GM19035 (cell line): ENCODE measurements at regions not wholly inside any gene's neighbourhood (a gene's known extent, or its start where the extent isn't known, plus 50 kb on each side); places are given as distances from the start of the nearest gene placed in this dataset.
"Not testable (repeated sequence)": the region's sequence is repeated elsewhere in the genome, so short reads cannot be mapped to it uniquely, and the experiment has no call there.

Experiments
- ATAC-seq: cut with Tn5 transposase; IDR thresholded peaks from one replicate; pipeline ENCODE4 v1.9.1; 2021; ENCODE audit not compliant: unreplicated experiment

GRCh38 chr9:75531588-75531987 lies 358.9 kb upstream of the PCSK5 start:
- no peak for ATAC-seq

- no peak for ATAC-seq
Measured at GRCh38 chr9:75532233-75533050, 358.0 kb upstream of the PCSK5 start.

GRCh38 chr9:75539523-75539922 lies 350.9 kb upstream of the PCSK5 start:
- ATAC-seq, result no peak

- ATAC-seq, result no peak
Measured at GRCh38 chr9:75540185-75540584, 350.3 kb upstream of the PCSK5 start.

- no peak for ATAC-seq
Measured at GRCh38 chr9:75541734-75542133, 348.7 kb upstream of the PCSK5 start.

- no peak for ATAC-seq
Measured at GRCh38 chr9:75544815-75545214, 345.7 kb upstream of the PCSK5 start.

GRCh38 chr9:75545287-75545686 lies 345.2 kb upstream of the PCSK5 start:
- ATAC-seq, result peak; percentile 81

GRCh38 chr9:75548871-75549270 lies 341.6 kb upstream of the PCSK5 start:
- ATAC-seq, result no peak

DNA sequence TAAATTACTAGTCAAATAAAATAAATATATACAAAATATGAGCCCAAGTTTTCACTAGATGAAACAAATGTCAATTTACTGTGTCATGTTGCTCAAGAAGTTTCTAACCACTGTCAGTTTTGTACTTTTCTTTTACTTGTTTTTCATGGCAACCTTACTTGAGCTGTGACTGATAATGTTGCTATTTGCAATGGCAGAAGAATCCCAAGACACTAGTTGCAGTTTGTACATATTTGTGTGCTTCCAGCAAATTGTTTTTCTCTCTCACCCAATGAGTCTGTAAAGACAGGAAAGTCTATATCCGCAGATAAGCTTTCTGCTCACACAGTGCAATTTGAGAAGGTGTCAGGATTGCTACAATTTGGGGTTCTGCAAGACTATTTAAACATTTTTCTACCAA lies 338.6 kb upstream of the PCSK5 start:
- no peak for ATAC-seq

GRCh38 chr9:75552941-75553340 lies 337.5 kb upstream of the PCSK5 start:
- ATAC-seq, result no peak

GRCh38 chr9:75566813-75567212 lies 323.7 kb upstream of the PCSK5 start:
- ATAC-seq, result not testable (repeated sequence)

GRCh38 chr9:75570538-75570937 lies 319.9 kb upstream of the PCSK5 start:
- no peak for ATAC-seq

DNA sequence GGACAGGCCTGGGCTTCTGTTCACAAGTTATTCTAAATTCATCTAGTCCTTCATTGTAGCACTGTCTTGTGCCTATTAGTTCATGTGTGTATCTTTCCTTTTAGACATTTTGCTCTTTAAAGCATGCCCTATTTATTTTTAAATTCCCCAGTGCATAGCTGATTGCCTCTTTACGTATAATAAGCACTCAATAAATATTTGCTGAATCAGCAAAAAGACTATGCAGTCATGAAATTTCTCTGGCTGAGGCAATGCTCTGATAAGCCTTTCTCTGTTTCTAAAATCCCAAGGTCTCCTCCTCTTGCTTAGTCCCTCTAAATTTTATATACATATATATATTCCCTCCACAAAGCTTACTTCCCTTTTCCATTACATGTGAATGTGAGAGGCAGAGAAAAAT lies 315.9 kb upstream of the PCSK5 start:
- no peak for ATAC-seq

- no peak for ATAC-seq
Measured at GRCh38 chr9:75582870-75583269, 307.6 kb upstream of the PCSK5 start.

DNA sequence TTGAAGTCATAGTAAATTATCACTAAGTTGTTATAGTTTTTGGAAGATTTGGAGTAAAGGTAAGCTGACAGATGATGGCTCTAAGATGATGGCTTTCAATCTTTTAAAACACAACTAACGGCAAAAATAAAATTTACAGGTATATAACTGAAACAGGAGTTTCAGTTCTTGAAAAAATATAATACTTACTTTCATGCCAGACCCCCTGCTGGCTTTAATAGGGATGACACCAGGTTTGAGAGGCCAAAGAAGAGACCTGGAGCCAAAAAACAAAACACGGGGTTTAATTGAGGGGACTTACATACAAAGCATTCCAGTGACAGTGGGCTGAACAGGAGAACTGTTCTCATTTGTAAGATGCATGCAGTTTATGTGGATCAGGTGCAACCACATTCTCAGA lies 301.7 kb upstream of the PCSK5 start:
- ATAC-seq, result peak; percentile 67

GRCh38 chr9:75589497-75589896 lies 301.0 kb upstream of the PCSK5 start:
- no peak for ATAC-seq

DNA sequence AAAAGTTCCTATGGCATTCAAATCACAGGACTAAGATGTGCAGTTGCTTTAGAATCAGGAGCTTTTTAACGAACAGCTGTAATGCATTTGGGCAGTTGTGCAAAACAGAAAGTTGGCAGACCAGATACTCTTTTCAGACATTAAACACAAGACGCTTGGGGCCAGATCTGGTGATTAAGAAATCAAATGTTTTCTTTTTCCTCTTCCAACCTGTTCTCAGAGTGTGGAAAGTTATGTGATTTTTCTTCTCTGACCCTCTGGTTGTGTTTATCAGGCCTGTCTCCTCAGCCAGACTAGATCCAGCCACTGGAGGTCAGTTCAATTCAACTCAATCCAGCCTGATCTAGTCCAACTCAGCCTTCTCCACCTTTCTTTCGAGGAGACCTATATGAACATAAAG lies 298.5 kb upstream of the PCSK5 start:
- ATAC-seq, result no peak

- ATAC-seq, result no peak
Measured at GRCh38 chr9:75592586-75592985, 297.9 kb upstream of the PCSK5 start.

- no peak for ATAC-seq
Measured at GRCh38 chr9:75593920-75594319, 296.6 kb upstream of the PCSK5 start.

- no peak for ATAC-seq
Measured at GRCh38 chr9:75599126-75599525, 291.3 kb upstream of the PCSK5 start.

- ATAC-seq, result no peak
Measured at GRCh38 chr9:75601280-75601679, 289.2 kb upstream of the PCSK5 start.

DNA sequence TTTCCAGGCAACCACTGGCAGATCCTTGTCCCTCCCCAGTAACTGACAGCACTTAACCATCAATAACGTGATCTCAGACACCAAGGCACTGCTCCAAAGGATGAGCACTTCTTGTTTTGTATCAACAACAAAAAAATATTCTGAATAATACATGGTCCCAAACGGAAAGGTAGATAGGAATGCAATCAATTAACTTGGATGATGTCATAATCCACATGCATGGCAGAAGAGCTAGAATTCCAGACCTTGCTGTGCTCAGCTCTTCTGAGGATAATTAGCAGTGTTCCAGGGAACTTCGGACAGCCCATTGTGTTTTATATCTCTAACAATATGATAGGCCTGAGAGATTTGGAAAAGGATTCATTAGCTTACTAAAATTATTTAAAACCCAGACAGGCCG lies 288.4 kb upstream of the PCSK5 start:
- ATAC-seq, result no peak

GRCh38 chr9:75604661-75605060 lies 285.8 kb upstream of the PCSK5 start:
- no peak for ATAC-seq
